B cell (primary cell): ENCODE measurements at regions not wholly inside any gene's neighbourhood (a gene's known extent, or its start where the extent isn't known, plus 50 kb on each side); places are given as distances from the start of the nearest gene placed in this dataset.

ENCODE experiments used
- ATAC-seq: fragments of 200-7000 bp; cut with Tn5 transposase; one replicate; pipeline ENCODE4 v1.10.0; 2021; ENCODE audit warnings: low read depth, mild to moderate bottlenecking, moderate number of reproducible peaks, moderate library complexity
- CTCF ChIA-PET: fragments of 350-600 bp; sonication (Branson Sonifier 250); formaldehyde crosslinking; loops from one replicate; lab custom pipeline; 2021; ENCODE audit warnings: antibody characterized with exemption, inconsistent platforms; lab: Charles Lee
- POLR2A ChIA-PET: fragments of 350-600 bp; sonication (Branson Sonifier 250); formaldehyde crosslinking; loops from one replicate; lab custom pipeline; 2021; ENCODE audit warnings: antibody characterized with exemption; lab: Charles Lee
- DNase-seq: peaks from one replicate; pipeline ENCODE4 v3.0.0; 2013
- H2AFZ ChIP-seq: 2 replicates; pipeline ENCODE4 v1.6.1; 2012; ENCODE audit warnings: mild to moderate bottlenecking, low read depth, low read length; ENCODE audit not compliant: insufficient read depth, poor library complexity, severe bottlenecking
- H3K27ac ChIP-seq, 2 donors: 1 replicate in 1 of 2; 2 replicates in 1 of 2; pipeline ENCODE4 v1.5.1; 2012 to 2013; ENCODE audit warnings: low read length in 2 of 2, mild to moderate bottlenecking in 2 of 2, moderate library complexity in 1 of 2
- H3K27me3 ChIP-seq, 4 experiments: fragments of 200-600 bp in 1 of 4; sonication (generic) in 1 of 4; replicated peaks in 1 of 4; 1 replicate in 2 of 4; 2 replicates in 2 of 4; pipeline versions ENCODE4 v1.6.1 to v1.7.0; 2013 to 2016; ENCODE audit warnings: low read length in 3 of 4, mild to moderate bottlenecking in 2 of 4, mixed read lengths in 1 of 4, moderate library complexity in 1 of 4; ENCODE audit not compliant: insufficient read depth in 4 of 4, control insufficient read depth in 3 of 4; ENCODE audit errors: control extremely low read depth in 1 of 4
- H3K36me3 ChIP-seq, 2 experiments: replicated peaks in 1 of 2; 1 replicate in 1 of 2; 2 replicates in 1 of 2; pipeline versions ENCODE4 v1.6.1 to v1.7.1; 2013; ENCODE audit warnings: low read length in 1 of 2; ENCODE audit not compliant: insufficient read depth in 2 of 2, control insufficient read depth in 1 of 2; ENCODE audit errors: control extremely low read depth in 1 of 2, extremely low read depth in 1 of 2
- H3K4me1 ChIP-seq, 2 donors: fragments of 200-600 bp in 1 of 2; sonication (generic) in 1 of 2; 1 replicate in 1 of 2; 2 replicates in 1 of 2; pipeline versions ENCODE4 v1.5.1 to v1.6.1; 2013 to 2017; ENCODE audit warnings: low read length in 2 of 2; ENCODE audit not compliant: control insufficient read depth in 2 of 2, insufficient read depth in 2 of 2
- H3K4me2 ChIP-seq: replicated peaks from 2 replicates; pipeline ENCODE3; 2012; ENCODE audit warnings: mild to moderate bottlenecking, low read depth, low read length; ENCODE audit not compliant: poor library complexity, severe bottlenecking
- H3K4me3 ChIP-seq, 5 experiments: fragments of 200-600 bp in 1 of 5; sonication (generic) in 1 of 5; 1 replicate in 3 of 5; 2 replicates in 2 of 5; pipeline versions ENCODE4 v1.5.1 to v1.7.0; 2011 to 2016; ENCODE audit warnings: low read length in 4 of 5, mild to moderate bottlenecking in 4 of 5, low read depth in 2 of 5, control low read depth in 1 of 5, moderate library complexity in 1 of 5; ENCODE audit not compliant: insufficient read depth in 1 of 5; ENCODE audit errors: control extremely low read depth in 1 of 5, extremely low read depth in 1 of 5
- H3K79me2 ChIP-seq: fragments of 200-600 bp; sonication (generic); one replicate; pipeline ENCODE4 v1.6.0; 2016; ENCODE audit warnings: low read length; ENCODE audit not compliant: control insufficient read depth, insufficient read depth
- H3K9ac ChIP-seq: fragments of 200-600 bp; sonication (generic); 2 replicates; pipeline ENCODE4 v1.6.1; 2017; ENCODE audit warnings: mild to moderate bottlenecking, low read length, moderate library complexity
- H3K9me3 ChIP-seq, 3 donors: one replicate each; pipeline versions ENCODE4 v1.6.1 to v1.7.1; 2013; ENCODE audit warnings: low read length in 2 of 3; ENCODE audit not compliant: control insufficient read depth in 2 of 3, insufficient read depth in 1 of 3; ENCODE audit errors: control extremely low read depth in 1 of 3
- H4K20me1 ChIP-seq: 2 replicates; pipeline ENCODE4 v1.6.0; 2012; ENCODE audit warnings: mild to moderate bottlenecking, low read length; ENCODE audit not compliant: insufficient read depth, control insufficient read depth, poor library complexity, severe bottlenecking
- H3K27ac Mint-ChIP-seq: one replicate; pipeline ENCODE4 v1.8.0; 2021; ENCODE audit warnings: mixed read lengths
- H3K27me3 Mint-ChIP-seq: one replicate; pipeline ENCODE4 v1.8.0; 2021; ENCODE audit warnings: mixed read lengths
- H3K4me1 Mint-ChIP-seq: one replicate; pipeline ENCODE4 v1.8.0; 2021; ENCODE audit warnings: mixed read lengths
- H3K4me3 Mint-ChIP-seq: one replicate; pipeline ENCODE4 v1.8.0; 2021; ENCODE audit warnings: mixed read lengths
- H3K9me3 Mint-ChIP-seq: one replicate; pipeline ENCODE4 v1.8.0; 2022; ENCODE audit warnings: mixed read lengths; ENCODE audit not compliant: insufficient read depth
- EZH2 ChIP-seq: IDR thresholded peaks from 2 replicates; pipeline ENCODE4 v1.6.1; 2012; ENCODE audit warnings: borderline replicate concordance, low read depth, mild to moderate bottlenecking, moderate library complexity, low read length; ENCODE audit not compliant: insufficient read depth, poor library complexity, severe bottlenecking
- WGBS: methylation state at CpG from one replicate; pipeline ENCODE4 v1.1.5; 2013; ENCODE audit warnings: missing lambda C conversion rate; ENCODE audit not compliant: insufficient coverage; 5-methylcytosine and 5-hydroxymethylcytosine counted together
- intact Hi-C: fragments of 100-400 bp; cut with micrococcal nuclease; formaldehyde crosslinking; loops from one replicate; pipeline ENCODE4 v1.10.0; 2022
- TF ChIP-seq, protein P1 (sequence below): fragments of 200-600 bp; IDR thresholded peaks from one replicate; pipeline ENCODE4 v1.8.0; 2022; ENCODE audit warnings: antibody characterized with exemption, mild to moderate bottlenecking

DNA sequence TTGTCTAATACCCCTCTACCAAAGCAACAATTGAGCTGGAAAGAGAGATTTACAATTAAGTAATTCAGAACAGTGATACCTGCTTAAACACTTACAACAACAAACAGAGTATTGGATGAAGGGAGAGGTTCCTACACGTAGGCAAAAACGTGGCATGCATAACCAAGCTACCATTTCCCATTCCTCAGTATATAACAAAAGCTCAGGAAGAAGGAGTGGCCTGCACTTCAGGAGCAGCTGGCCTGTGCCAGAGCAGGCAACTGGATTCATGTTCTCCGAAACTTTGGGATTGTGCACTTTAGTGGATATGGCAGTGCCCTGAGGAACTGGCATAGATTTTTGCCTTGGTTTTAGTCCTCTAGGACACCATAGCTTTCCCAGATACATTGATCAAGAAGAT, 630.2 kb upstream of the PCDH9 start:
- Mint-ChIP-seq H3K4me1 (no peaks in the 10 kb centered on the region), H3K27ac (no peak overlapping the region), H3K4me3 (no peak overlapping the region), H3K9me3 (no peaks in the 10 kb centered on the region), H3K27me3 (no peaks in the 10 kb centered on the region)
- TF ChIP-seq EZH2 = no peak
- TF ChIP-seq, protein P1, sequence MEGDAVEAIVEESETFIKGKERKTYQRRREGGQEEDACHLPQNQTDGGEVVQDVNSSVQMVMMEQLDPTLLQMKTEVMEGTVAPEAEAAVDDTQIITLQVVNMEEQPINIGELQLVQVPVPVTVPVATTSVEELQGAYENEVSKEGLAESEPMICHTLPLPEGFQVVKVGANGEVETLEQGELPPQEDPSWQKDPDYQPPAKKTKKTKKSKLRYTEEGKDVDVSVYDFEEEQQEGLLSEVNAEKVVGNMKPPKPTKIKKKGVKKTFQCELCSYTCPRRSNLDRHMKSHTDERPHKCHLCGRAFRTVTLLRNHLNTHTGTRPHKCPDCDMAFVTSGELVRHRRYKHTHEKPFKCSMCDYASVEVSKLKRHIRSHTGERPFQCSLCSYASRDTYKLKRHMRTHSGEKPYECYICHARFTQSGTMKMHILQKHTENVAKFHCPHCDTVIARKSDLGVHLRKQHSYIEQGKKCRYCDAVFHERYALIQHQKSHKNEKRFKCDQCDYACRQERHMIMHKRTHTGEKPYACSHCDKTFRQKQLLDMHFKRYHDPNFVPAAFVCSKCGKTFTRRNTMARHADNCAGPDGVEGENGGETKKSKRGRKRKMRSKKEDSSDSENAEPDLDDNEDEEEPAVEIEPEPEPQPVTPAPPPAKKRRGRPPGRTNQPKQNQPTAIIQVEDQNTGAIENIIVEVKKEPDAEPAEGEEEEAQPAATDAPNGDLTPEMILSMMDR = no peak
- Histone ChIP-seq H3K4me1 (no peaks in the 10 kb centered on the region), H3K36me3 (no peaks in the 10 kb centered on the region), H3K79me2 (no peaks in the 10 kb centered on the region), H3K4me2 (no peak overlapping the region), H3K27me3 (no peaks in the 10 kb centered on the region), H3K9me3 (peaks cover 2 to 14% (median 3%) of the 10 kb centered on the region in 3 donors), H2AFZ (no peak overlapping the region), H4K20me1 (no peaks in the 10 kb centered on the region), H3K27ac (no peak overlapping the region), H3K9ac (no peak overlapping the region), H3K4me3 (no peak overlapping the region)
- CTCF ChIA-PET = no interaction called here
- ATAC-seq = no peak
- DNase-seq = no peak
- POLR2A ChIA-PET = no interaction called here
- 100% methylated on average over 1 of the region's 3 CpGs for WGBS
- intact Hi-C loops = no loop called here

GRCh38 chr13:67859904-67860303, 629.8 kb upstream of the PCDH9 start:
- POLR2A ChIA-PET = no interaction called here
- 91% methylated on average over 3 of the region's 3 CpGs for WGBS
- Histone ChIP-seq H3K27ac (no peak overlapping the region), H3K79me2 (no peaks in the 10 kb centered on the region), H3K36me3 (no peaks in the 10 kb centered on the region), H2AFZ (no peak overlapping the region), H3K9ac (no peak overlapping the region), H4K20me1 (no peaks in the 10 kb centered on the region), H3K4me3 (no peak overlapping the region), H3K4me2 (no peak overlapping the region), H3K4me1 (no peaks in the 10 kb centered on the region), H3K27me3 (no peaks in the 10 kb centered on the region), H3K9me3 (peaks cover 0 to 14% (median 3%) of the 10 kb centered on the region in 3 donors)
- ATAC-seq = no peak
- Mint-ChIP-seq H3K9me3 (no peaks in the 10 kb centered on the region), H3K4me1 (no peaks in the 10 kb centered on the region), H3K4me3 (no peak overlapping the region), H3K27me3 (no peaks in the 10 kb centered on the region), H3K27ac (no peak overlapping the region)
- CTCF ChIA-PET = no interaction called here
- TF ChIP-seq, protein P1 = no peak
- no peak for TF ChIP-seq EZH2
- no peak for DNase-seq
- intact Hi-C loops = no loop called here
